ENCODE measurements at regions not wholly inside any gene's neighbourhood (a gene's known extent, or its start where the extent isn't known, plus 50 kb on each side); places are given as distances from the start of the nearest gene placed in this dataset.

- Histone ChIP-seq H3K27me3 (ENCODE audit: insufficient read depth in 3 of 3, low read length in 2 of 3) (peaks cover 0 to 4% (median 0%) of the 10 kb centered on the region in 3 donors), H3K36me3 (ENCODE audit: insufficient read depth in 1 of 2, low read depth in 1 of 2) (no peaks in the 10 kb centered on the region), H3K9me3 (no peaks in the 10 kb centered on the region), H3K4me3 (no peak overlapping the region), H3K27ac (no peak overlapping the region), H3K4me1 (no peaks in the 10 kb centered on the region)
- WGBS, 3 donors: 80 to 84% (median 81%) methylated on average over 6 of the region's 6 CpGs
- TF ChIP-seq CTCF (IDR thresholded peaks at IDR 0.05): no peak
- intact Hi-C loops (cut with DNase I): no loop called here
- ATAC-seq: no peak
- DNase-seq: no peak
Observed at GRCh38 chr1:112059679-112060078, 70.2 kb upstream of the KCND3 start.

GRCh38 chr1:112060261-112060660 lies 70.8 kb upstream of the KCND3 start:
- no peak for TF ChIP-seq CTCF (IDR thresholded peaks at IDR 0.05)
- 50 to 59% (median 59%) methylated on average over 1 of the region's 1 CpG for WGBS, 3 donors
- no peak overlapping the region for H3K4me3 ChIP-seq
- H3K27me3 ChIP-seq (ENCODE audit: insufficient read depth in 3 of 3, low read length in 2 of 3): peaks cover 0 to 4% (median 0%) of the 10 kb centered on the region in 3 donors
- intact Hi-C loops (cut with DNase I): no loop called here
- H3K4me1 ChIP-seq: no peaks in the 10 kb centered on the region
- H3K27ac ChIP-seq: no peak overlapping the region
- no peaks in the 10 kb centered on the region for H3K36me3 ChIP-seq (ENCODE audit: insufficient read depth in 1 of 2, low read depth in 1 of 2)
- no peak for DNase-seq
- ATAC-seq: no peak
- H3K9me3 ChIP-seq: no peaks in the 10 kb centered on the region

GRCh38 chr1:112061056-112061455 lies 71.6 kb upstream of the KCND3 start:
- 80 to 89% (median 86%) methylated on average over 5 of the region's 5 CpGs for WGBS, 3 donors
- ATAC-seq (no peak), DNase-seq (no peak)
- H3K4me1 ChIP-seq: no peaks in the 10 kb centered on the region
- intact Hi-C loops (cut with DNase I): no loop called here
- no peak for TF ChIP-seq CTCF (IDR thresholded peaks at IDR 0.05)
- H3K9me3 ChIP-seq: no peaks in the 10 kb centered on the region
- H3K4me3 ChIP-seq: no peak overlapping the region
- H3K36me3 ChIP-seq (ENCODE audit: insufficient read depth in 1 of 2, low read depth in 1 of 2): no peaks in the 10 kb centered on the region
- peaks cover 0 to 4% (median 0%) of the 10 kb centered on the region in 3 donors for H3K27me3 ChIP-seq (ENCODE audit: insufficient read depth in 3 of 3, low read length in 2 of 3)
- H3K27ac ChIP-seq: no peak overlapping the region

- no peaks in the 10 kb centered on the region for H3K9me3 ChIP-seq
- no peak overlapping the region for H3K4me3 ChIP-seq
- WGBS, 3 donors: 62 to 77% (median 66%) methylated on average over 4 of the region's 4 CpGs
- intact Hi-C loops (cut with DNase I): no loop called here
- no peak overlapping the region for H3K27ac ChIP-seq
- no peaks in the 10 kb centered on the region for H3K36me3 ChIP-seq (ENCODE audit: insufficient read depth in 1 of 2, low read depth in 1 of 2)
- no peak for TF ChIP-seq CTCF (IDR thresholded peaks at IDR 0.05)
- no peaks in the 10 kb centered on the region for H3K4me1 ChIP-seq
- ATAC-seq (no peak), DNase-seq (no peak)
- peaks cover 0 to 5% (median 0%) of the 10 kb centered on the region in 3 donors for H3K27me3 ChIP-seq (ENCODE audit: insufficient read depth in 3 of 3, low read length in 2 of 3)
Observed at GRCh38 chr1:112061901-112062320, 72.4 kb upstream of the KCND3 start.
